Stimulated activated CD8-positive, alpha-beta memory T cell treated with anti-CD3 and anti-CD28 coated beads, Interleukin-2, amount 100 ng/mL, for 48 hours (primary cell): ENCODE measurements at regions not wholly inside any gene's neighbourhood (a gene's known extent, or its start where the extent isn't known, plus 50 kb on each side); places are given as distances from the start of the nearest gene placed in this dataset.

ENCODE experiments used
- DNase-seq, 2 donors: peaks; one replicate each; pipeline ENCODE4 v3.0.0-alpha.2; 2020; ENCODE audit warnings: low read depth in 2 of 2

GRCh38 chr5:58153255-58153654 is 306.6 kb downstream of the PLK2 start:
- no peak for DNase-seq

DNA sequence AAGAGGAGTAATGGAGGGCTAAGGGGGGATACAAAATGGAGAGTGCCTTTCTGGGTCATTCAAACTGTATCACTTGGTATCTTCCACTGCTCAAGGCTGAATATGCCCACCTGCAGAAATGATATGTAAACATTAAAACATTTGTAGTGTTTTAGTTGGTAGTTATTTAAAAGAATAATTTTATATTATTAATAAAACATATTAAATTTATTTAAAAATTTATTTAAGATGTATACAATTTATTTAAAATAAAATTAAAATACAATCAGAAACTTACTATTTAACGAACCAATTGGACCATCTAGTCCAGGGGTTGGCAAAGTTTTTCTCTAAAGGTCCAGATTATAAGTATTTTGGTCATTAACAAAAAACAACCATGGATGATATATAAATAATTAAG is 308.5 kb downstream of the PLK2 start:
- DNase-seq: no peak

DNA sequence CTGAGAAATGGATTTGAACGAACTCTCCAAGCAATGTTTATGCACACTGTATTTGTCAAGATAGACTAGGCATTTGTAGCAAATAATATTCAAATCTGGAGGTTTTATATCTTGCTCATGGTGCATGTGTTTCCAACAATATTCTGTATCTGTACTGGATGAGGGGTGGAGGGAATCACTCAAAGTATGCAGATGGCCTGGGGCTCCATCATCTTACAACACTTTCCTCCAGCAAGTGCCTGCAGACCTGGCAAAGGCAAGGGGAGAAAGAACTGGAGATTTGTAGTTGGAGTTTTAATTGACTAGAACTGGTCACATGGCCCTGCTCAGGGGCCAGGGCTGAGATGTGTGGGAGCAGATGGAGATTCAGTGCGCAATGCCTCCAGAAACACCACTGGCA is 309.0 kb downstream of the PLK2 start:
- DNase-seq: no peak

DNA sequence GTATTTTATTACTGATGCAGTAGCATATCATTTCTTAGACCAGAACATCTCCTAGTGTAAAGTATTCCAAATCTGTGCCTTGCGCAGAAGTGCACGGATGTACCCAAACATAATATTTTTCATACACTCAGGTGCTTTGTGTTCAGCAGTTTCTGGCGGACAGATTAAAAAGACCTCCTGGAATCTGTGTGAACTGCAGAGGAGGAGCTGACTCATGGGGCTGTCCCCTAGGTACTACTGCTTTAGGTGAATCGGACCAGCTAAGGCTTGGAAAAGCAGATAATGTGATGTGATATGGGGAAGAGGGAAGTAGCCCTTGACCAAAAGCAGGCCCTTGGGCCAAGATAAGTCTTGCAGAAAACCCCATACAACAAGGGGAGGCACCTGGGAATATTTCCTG is 310.1 kb downstream of the PLK2 start:
- DNase-seq: no peak

GRCh38 chr5:58149345-58149744 is 310.5 kb downstream of the PLK2 start:
- no peak for DNase-seq

DNA sequence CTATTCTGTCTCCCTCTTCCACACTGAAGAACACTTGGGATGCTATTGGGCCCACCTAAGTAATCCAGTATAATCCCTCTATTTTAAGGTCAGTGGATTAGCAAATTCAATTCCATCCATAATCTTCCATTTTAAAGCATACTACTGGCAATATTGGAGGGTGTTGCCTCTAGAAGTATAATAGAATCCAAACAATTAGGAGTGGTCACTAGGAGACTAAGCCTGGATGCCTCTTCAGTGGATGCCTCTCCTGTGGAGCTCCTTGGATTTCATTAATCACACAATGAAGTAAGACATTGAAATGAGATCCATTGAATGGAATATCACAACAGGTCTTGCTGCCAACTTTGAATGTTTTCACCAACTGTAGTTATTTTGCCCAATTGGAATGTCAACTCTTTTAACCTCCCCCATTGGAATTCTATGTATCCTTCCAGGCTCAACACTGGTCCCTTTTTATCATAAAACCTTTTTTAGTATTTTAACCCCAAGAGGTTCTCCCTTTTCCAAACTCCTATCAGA is 311.6 kb downstream of the PLK2 start:
- no peak for DNase-seq

- no peak for DNase-seq
Measured at GRCh38 chr5:58145397-58145934, 314.4 kb downstream of the PLK2 start.

DNA sequence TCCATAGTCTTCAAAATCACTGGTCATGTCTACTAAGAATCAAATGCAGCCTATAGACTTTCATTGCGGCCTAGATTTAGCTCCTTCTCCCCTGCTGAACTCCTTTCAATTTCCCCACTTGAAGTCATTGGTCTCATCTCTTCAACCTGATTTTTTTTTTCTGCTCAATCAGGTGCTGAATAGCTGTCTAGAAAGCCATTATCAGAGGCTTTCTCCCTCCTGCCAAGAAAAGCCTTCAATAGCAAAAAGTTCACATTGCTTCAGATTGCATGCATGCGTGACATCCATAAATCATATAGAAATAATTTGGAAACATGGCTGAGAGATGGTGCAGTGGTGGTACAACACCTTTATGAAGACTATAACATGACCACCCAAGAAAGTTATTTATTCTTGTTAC is 316.2 kb downstream of the PLK2 start:
- DNase-seq: no peak

DNA sequence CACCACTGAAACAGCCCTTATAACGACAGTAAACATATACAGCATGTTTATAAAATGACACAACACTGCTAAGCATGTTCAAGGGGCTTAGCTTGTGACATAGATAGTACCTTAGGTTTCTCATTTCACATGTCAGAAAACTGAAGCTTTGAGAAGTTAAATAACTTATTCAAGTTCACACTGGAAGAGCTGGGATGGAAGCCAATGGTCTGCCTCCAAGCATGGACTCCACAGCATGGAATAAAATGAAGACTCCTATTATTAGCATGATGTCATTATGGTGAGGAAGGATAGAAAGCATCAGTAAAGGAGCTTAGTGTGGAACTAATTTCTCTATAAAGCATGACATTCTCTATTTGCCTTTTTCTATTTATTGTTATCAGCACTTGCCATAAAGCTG is 316.7 kb downstream of the PLK2 start:
- DNase-seq: no peak

- DNase-seq: no peak
Measured at GRCh38 chr5:58138791-58139190, 321.1 kb downstream of the PLK2 start.

- DNase-seq: no peak
Measured at GRCh38 chr5:58136406-58136805, 323.5 kb downstream of the PLK2 start.

GRCh38 chr5:58135571-58136335 is 324.1 kb downstream of the PLK2 start:
- no peak for DNase-seq

DNA sequence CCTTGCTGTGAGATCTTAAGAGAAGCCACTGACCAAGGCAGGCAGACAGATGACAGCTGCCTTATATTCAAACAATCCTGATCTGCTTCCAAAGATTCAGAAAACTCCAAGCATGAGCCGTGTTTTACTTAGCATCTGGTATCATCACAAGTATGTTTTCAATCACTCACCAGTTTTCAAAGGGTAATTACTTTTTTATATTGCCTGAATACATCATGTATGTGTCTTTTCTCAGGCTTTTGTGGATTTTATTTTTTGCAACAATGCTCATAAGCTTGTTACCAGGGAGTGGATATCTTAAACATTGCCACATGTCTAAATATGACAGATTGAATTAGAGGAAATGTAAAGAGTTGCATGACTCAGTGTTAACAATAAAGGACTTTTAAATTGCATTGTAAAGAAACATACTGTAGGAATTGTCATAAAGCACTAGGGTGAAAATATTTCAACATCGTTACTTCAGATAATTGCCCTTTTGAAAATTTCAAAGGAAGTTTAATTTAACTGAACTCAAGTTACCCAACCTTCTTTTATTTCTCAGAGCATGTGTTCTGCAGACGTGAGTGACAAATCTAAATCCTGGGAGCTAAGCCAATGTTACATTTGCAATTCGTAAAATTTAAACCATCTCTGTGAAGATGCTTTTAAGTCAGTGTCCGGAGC is 326.1 kb downstream of the PLK2 start:
- DNase-seq: no peak

DNA sequence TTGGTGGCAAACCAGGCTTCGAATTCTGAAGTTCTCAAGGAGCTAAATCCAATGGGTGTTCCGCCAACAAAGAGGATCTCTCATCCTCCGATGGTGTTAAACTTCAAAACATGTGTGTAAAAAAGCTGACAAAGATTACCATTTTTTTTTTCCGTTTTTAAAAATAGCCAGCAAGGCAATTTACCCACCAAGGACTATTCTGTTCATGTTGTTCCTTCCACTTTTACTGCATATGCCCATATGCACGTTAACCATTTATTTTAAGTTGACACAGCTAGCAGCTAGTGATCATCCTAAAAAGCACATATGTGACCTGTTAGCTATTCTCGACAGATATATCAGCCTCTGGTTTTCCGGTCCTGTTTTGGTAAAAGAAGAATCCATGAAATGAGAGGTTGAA is 326.7 kb downstream of the PLK2 start:
- no peak for DNase-seq

DNA sequence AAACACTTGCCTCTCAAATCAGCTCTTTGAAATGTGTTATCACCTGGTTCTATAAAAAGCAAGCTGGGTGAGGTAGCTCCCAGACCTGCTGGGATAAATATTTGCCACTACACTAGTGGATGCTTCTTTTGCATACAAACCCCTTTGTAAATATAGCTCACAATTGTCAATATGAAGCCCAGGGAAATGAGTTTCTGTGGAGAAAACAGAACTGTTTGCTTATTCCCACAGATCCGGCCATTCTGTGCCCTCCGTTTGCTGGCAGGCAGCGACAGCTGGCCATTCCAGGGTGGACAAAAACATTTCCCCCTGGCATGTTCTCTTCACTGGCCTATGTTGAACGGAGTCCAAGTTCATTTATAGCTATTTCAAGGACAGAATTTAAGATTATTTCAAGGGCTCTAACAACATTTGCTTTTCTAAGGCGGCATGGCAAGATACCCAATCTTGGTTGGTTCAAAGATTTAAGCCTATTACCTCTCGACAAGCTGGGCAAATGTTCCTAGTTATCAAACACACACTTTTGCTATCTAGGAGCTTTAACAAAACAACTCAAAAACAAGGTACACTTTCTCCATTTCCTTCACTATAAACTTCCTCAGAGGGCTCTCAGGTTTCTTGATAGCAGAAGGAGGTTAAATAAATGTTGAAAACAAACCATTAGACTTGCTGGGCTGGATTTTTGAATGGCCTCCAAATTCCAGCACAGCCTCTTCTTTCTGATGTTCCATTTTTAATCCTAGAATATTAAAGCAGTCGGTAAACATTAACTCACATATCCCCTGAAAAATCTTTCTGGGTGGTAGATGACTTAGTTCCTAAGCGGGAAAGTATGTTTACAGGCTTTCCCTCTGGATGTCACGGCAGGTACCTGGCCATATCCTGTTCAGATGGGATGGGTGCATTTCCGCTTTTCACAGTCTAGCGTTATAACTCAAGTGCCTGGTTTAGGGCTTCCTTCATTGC is 332.3 kb downstream of the PLK2 start:
- DNase-seq: no peak

DNA sequence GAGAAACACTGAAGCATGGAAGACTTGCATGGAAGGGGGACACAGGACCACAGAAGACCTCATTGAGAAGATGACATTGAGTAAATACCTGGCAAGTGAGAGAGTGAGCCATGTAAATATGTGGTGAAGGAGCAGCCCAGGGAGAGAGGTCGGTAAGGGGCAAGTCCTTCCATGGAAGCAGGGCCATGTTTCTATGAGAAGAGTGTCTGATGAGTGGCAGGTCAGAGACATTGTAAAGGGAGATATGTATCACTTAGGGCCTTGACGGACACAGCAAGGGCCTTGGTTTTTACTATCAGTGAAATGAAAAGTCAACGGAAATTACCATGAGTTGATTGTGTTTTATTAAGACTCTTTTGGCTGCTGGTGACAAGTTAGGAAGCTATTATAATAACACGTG is 336.4 kb downstream of the PLK2 start:
- no peak for DNase-seq

DNA sequence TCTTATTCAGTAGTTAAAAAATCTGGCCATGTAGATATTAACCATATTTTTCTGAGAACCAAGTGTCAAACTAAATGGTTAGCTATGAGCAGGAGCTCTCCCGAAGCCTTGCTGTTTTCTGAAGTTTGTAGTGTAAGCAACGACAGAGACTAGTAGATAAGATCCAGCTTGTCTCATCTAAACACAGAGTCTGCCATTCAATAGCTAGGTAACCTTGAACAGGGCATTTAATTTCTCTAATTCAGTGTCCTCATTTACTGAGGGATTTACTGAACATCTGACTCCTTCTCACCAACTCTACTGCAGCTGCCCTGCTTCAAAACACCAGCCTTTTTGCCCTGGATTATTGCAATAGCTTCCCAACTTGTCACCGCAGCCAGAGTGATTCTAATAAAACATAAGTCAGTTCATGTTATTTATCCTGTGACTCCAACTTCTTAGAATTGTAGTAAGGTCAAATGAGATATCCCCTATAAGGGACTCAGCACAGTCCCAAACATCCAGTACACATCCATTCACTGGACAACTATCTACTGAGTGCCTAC is 337.0 kb downstream of the PLK2 start:
- no peak for DNase-seq

DNA sequence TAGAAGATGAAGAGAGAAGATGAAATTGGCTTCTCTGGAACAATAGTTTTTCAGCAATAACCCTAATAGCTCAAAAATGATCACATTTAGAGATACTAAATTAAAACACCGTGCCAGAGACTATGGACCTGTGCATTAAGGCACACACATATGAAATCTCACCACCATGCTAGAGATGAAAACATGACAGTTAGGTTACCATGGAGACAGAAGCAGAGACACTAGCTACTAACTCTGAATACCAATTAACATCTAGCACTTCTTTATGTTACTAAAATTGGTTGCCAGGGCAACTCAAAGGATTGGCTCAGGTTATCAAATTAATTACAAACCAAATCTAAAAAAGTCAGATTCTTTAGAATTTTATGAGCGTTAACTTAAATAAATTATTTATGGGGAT is 337.7 kb downstream of the PLK2 start:
- DNase-seq: no peak

GRCh38 chr5:58121391-58121790 is 338.5 kb downstream of the PLK2 start:
- no peak for DNase-seq

DNA sequence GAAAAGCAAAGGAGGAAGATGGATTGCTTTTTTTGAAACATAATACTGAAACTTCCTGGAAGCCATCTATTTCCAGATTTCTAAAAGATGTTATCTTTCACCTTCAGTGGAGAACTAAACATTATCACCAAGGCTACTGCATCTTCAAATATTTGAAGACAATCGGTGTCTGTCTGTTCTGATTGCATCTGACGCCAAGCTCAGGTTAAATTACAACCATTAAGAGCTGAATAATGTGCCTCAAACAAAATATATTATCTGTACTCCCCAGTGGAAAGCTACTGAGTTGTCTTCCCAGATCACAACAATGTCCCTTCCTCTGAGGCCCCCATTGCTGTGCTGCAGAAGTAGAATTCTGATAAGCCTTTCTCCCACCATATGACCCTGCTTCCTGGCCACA is 342.3 kb downstream of the PLK2 start:
- DNase-seq: no peak

DNA sequence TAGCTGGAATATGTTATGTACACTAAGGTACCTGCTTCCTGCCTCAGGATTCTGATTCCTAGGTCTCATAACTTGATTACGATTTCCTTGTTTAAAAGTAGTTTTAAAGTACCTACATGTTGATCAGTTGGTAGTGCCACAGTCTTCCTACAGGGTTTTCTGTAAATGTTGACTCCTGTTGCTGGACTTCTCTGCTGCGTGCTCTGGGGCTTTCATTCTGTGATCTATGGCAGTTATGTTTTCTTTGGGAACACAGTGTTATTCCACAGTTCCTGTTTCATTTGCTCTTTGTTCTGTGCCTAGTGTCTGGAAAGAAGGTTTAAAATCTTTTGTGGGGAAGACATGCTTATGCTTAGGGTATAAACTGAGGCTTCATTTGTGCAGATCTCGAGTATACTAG is 343.5 kb downstream of the PLK2 start:
- DNase-seq: no peak

- no peak for DNase-seq
Measured at GRCh38 chr5:58115811-58116210, 344.1 kb downstream of the PLK2 start.
